Large intestine (tissue), 3 donors: ENCODE measurements at regions not wholly inside any gene's neighbourhood (a gene's known extent, or its start where the extent isn't known, plus 50 kb on each side); places are given as distances from the start of the nearest gene placed in this dataset.
"Not testable (repeated sequence)": the region's sequence is repeated elsewhere in the genome, so short reads cannot be mapped to it uniquely, and the experiment has no call there.

ENCODE experiments used
- DNase-seq, 2 donors: peaks; one replicate each; pipeline versions ENCODE4 v3.0.0 to v3.0.0-alpha.2; 2013
- H3K27ac ChIP-seq: one replicate; pipeline ENCODE4 v1.5.1; 2013; ENCODE audit warnings: low read length
- H3K27me3 ChIP-seq: 2 replicates; pipeline ENCODE4 v1.6.1; 2013; ENCODE audit warnings: low read length; ENCODE audit not compliant: control insufficient read depth, insufficient read depth
- H3K36me3 ChIP-seq: 2 replicates; pipeline ENCODE4 v1.6.1; 2013; ENCODE audit warnings: low read length; ENCODE audit not compliant: control insufficient read depth, insufficient read depth
- H3K4me1 ChIP-seq: one replicate; pipeline ENCODE4 v1.6.1; 2013; ENCODE audit warnings: low read length; ENCODE audit not compliant: control insufficient read depth, insufficient read depth
- H3K4me3 ChIP-seq: one replicate; pipeline ENCODE4 v1.5.1; 2013; ENCODE audit warnings: low read length
- H3K9me3 ChIP-seq: one replicate; pipeline ENCODE4 v1.6.1; 2013; ENCODE audit warnings: mild to moderate bottlenecking, low read depth, low read length, moderate library complexity; ENCODE audit not compliant: control insufficient read depth
- WGBS: methylation state at CpG from one replicate; pipeline ENCODE4 v1.1.5; 2013; ENCODE audit warnings: low lambda C conversion rate; ENCODE audit not compliant: insufficient coverage; 5-methylcytosine and 5-hydroxymethylcytosine counted together

GRCh38 chr6:84973606-84974005, 209.2 kb upstream of the TBX18 start:
- Histone ChIP-seq H3K9me3 (no peaks in the 10 kb centered on the region), H3K36me3 (no peaks in the 10 kb centered on the region), H3K4me3 (no peak overlapping the region), H3K27me3 (no peaks in the 10 kb centered on the region), H3K27ac (no peak overlapping the region), H3K4me1 (no peaks in the 10 kb centered on the region)
- WGBS = no CpG with 5 or more reads among the region's 2 CpGs
- DNase-seq = no peak

GRCh38 chr6:84967965-84968364, 203.6 kb upstream of the TBX18 start:
- no peak for DNase-seq
- 100% methylated on average over 3 of the region's 11 CpGs for WGBS
- Histone ChIP-seq H3K27me3 (no peaks in the 10 kb centered on the region), H3K27ac (no peak overlapping the region), H3K4me1 (no peaks in the 10 kb centered on the region), H3K36me3 (no peaks in the 10 kb centered on the region), H3K4me3 (no peak overlapping the region), H3K9me3 (peaks cover 8% of the 10 kb centered on the region)

- WGBS = no CpG with 5 or more reads among the region's 7 CpGs
- peaks cover 8% of the 10 kb centered on the region for H3K9me3 ChIP-seq
- H3K4me3 ChIP-seq = no peak overlapping the region
- no peaks in the 10 kb centered on the region for H3K27me3 ChIP-seq
- DNase-seq = no peak
- H3K36me3 ChIP-seq = no peaks in the 10 kb centered on the region
- no peak overlapping the region for H3K27ac ChIP-seq
- no peaks in the 10 kb centered on the region for H3K4me1 ChIP-seq
These were observed 203.0 kb upstream of the TBX18 start for GRCh38 chr6:84967389-84967788.

GRCh38 chr6:84953111-84953755, 188.8 kb upstream of the TBX18 start:
- Histone ChIP-seq H3K27ac (no peak overlapping the region), H3K27me3 (no peaks in the 10 kb centered on the region), H3K4me3 (no peak overlapping the region), H3K9me3 (no peaks in the 10 kb centered on the region), H3K36me3 (no peaks in the 10 kb centered on the region), H3K4me1 (no peaks in the 10 kb centered on the region)
- WGBS = 64% methylated on average over 1 of the region's 2 CpGs
- DNase-seq = no peak

- no CpG with 5 or more reads among the region's 7 CpGs for WGBS
- H3K4me1 ChIP-seq, H3K27ac ChIP-seq, H3K9me3 ChIP-seq, H3K4me3 ChIP-seq, H3K36me3 ChIP-seq, H3K27me3 ChIP-seq, DNase-seq: not testable (repeated sequence)
These were observed 180.5 kb upstream of the TBX18 start for GRCh38 chr6:84944926-84945325.

- WGBS = no CpG with 5 or more reads among the region's 1 CpG
- no peak for DNase-seq
These were observed 179.5 kb upstream of the TBX18 start for GRCh38 chr6:84943905-84944304.

GRCh38 chr6:84941609-84942008, 177.2 kb upstream of the TBX18 start:
- DNase-seq, H3K4me1 ChIP-seq, H3K9me3 ChIP-seq, H3K36me3 ChIP-seq, H3K27ac ChIP-seq, H3K4me3 ChIP-seq, H3K27me3 ChIP-seq: not testable (repeated sequence)

More at GRCh38 chr6:84943905-84944304, 179.5 kb upstream of the TBX18 start:
- H3K4me3 ChIP-seq = no peak overlapping the region
- H3K27me3 ChIP-seq = no peaks in the 10 kb centered on the region
- H3K4me1 ChIP-seq = no peaks in the 10 kb centered on the region
- no peaks in the 10 kb centered on the region for H3K9me3 ChIP-seq
- H3K27ac ChIP-seq = no peak overlapping the region
- no peaks in the 10 kb centered on the region for H3K36me3 ChIP-seq

GRCh38 chr6:84929212-84929611, 164.8 kb upstream of the TBX18 start:
- H3K4me3 ChIP-seq = no peak overlapping the region
- H3K27ac ChIP-seq = no peak overlapping the region
- no peaks in the 10 kb centered on the region for H3K27me3 ChIP-seq
- WGBS = no CpG with 5 or more reads among the region's 1 CpG
- H3K36me3 ChIP-seq = no peaks in the 10 kb centered on the region
- no peaks in the 10 kb centered on the region for H3K4me1 ChIP-seq
- no peak for DNase-seq
- no peaks in the 10 kb centered on the region for H3K9me3 ChIP-seq

- H3K27me3 ChIP-seq = no peaks in the 10 kb centered on the region
- H3K4me3 ChIP-seq = no peak overlapping the region
- H3K27ac ChIP-seq = no peak overlapping the region
- DNase-seq = no peak
- no peaks in the 10 kb centered on the region for H3K9me3 ChIP-seq
- no peaks in the 10 kb centered on the region for H3K36me3 ChIP-seq
- no peaks in the 10 kb centered on the region for H3K4me1 ChIP-seq
These were observed 163.2 kb upstream of the TBX18 start for GRCh38 chr6:84927551-84927950.

- no peaks in the 10 kb centered on the region for H3K9me3 ChIP-seq
- H3K27ac ChIP-seq = no peak overlapping the region
- WGBS = 83% methylated on average over 2 of the region's 5 CpGs
- no peaks in the 10 kb centered on the region for H3K4me1 ChIP-seq
- no peak overlapping the region for H3K4me3 ChIP-seq
- H3K27me3 ChIP-seq = no peaks in the 10 kb centered on the region
- no peak for DNase-seq
- H3K36me3 ChIP-seq = no peaks in the 10 kb centered on the region
These were observed 162.1 kb upstream of the TBX18 start for GRCh38 chr6:84926189-84927155.

GRCh38 chr6:84921891-84922290, 157.5 kb upstream of the TBX18 start:
- H3K36me3 ChIP-seq = no peaks in the 10 kb centered on the region
- H3K4me3 ChIP-seq = no peak overlapping the region
- no CpG with 5 or more reads among the region's 1 CpG for WGBS
- H3K27me3 ChIP-seq = no peaks in the 10 kb centered on the region
- DNase-seq = no peak
- no peak overlapping the region for H3K27ac ChIP-seq
- no peaks in the 10 kb centered on the region for H3K9me3 ChIP-seq
- no peaks in the 10 kb centered on the region for H3K4me1 ChIP-seq
